Esophagus muscularis mucosa (tissue), 4 donors: ENCODE measurements at regions not wholly inside any gene's neighbourhood (a gene's known extent, or its start where the extent isn't known, plus 50 kb on each side); places are given as distances from the start of the nearest gene placed in this dataset.

Experiments used
- DNase-seq: peaks from one replicate; pipeline ENCODE4 v3.0.0-alpha.2; 2017; ENCODE audit errors: extremely low spot score
- H3K27ac ChIP-seq, 4 donors: fragments of 200-600 bp; sonication (generic); replicated peaks in 1 of 4; 1 replicate in 3 of 4; 2 replicates in 1 of 4; pipeline ENCODE4 v1.5.1; 2016 to 2019; ENCODE audit warnings: mild to moderate bottlenecking in 1 of 4
- H3K27me3 ChIP-seq, 4 donors: fragments of 200-600 bp; sonication (generic); one replicate each; pipeline versions ENCODE4 v1.5.1 to v1.6.0; 2016 to 2019
- H3K36me3 ChIP-seq, 4 donors: fragments of 200-600 bp; sonication (generic); one replicate each; pipeline ENCODE4 v1.5.1; 2016 to 2019
- H3K4me1 ChIP-seq, 4 donors: fragments of 200-600 bp; sonication (generic); one replicate each; pipeline ENCODE4 v1.5.1; 2016 to 2019
- H3K4me3 ChIP-seq, 4 donors: fragments of 200-600 bp; sonication (generic); 1 replicate in 2 of 4; 2 replicates in 2 of 4; pipeline ENCODE4 v1.5.1; 2016 to 2019; ENCODE audit warnings: mild to moderate bottlenecking in 4 of 4, moderate library complexity in 1 of 4
- H3K9me3 ChIP-seq, 4 donors: fragments of 200-600 bp; sonication (generic); 1 replicate in 3 of 4; 2 replicates in 1 of 4; pipeline ENCODE4 v1.5.1; 2016 to 2019
- CTCF ChIP-seq, 3 experiments: fragments of 200-600 bp in 2 of 3; fragments of 450-650 bp in 1 of 3; sonication (generic) in 2 of 3; IDR thresholded peaks; one replicate each; pipeline ENCODE4 v1.5.1; 2017 to 2019; ENCODE audit warnings: antibody characterized with exemption in 3 of 3, mild to moderate bottlenecking in 2 of 3, moderate library complexity in 1 of 3
- EP300 ChIP-seq: sonication (generic); formaldehyde crosslinking; IDR thresholded peaks from one replicate; pipeline ENCODE4 v1.6.1; 2017; ENCODE audit warnings: antibody characterized with exemption
- POLR2A ChIP-seq: fragments of 450-650 bp; IDR thresholded peaks from one replicate; pipeline ENCODE4 v1.6.1; 2017; ENCODE audit warnings: antibody characterized with exemption, moderate library complexity, mild to moderate bottlenecking, low read depth
- POLR2AphosphoS5 ChIP-seq, 2 donors: sonication (generic); formaldehyde crosslinking; IDR thresholded peaks; one replicate each; pipeline ENCODE4 v1.6.1; 2017; ENCODE audit warnings: antibody characterized with exemption in 2 of 2
- WGBS: methylation state at CpG from one replicate; pipeline ENCODE4 v1.1.5; 2018; 5-methylcytosine and 5-hydroxymethylcytosine counted together
- intact Hi-C: fragments of 100-400 bp; cut with DNase I; formaldehyde crosslinking; loops from one replicate; pipeline ENCODE4 v1.15.1; 2023

GRCh38 chr11:79699246-79699645 is 258.4 kb upstream of the TENM4 start:
- Histone ChIP-seq H3K27me3 (no peaks in the 10 kb centered on the region), H3K4me3 (no peak overlapping the region), H3K4me1 (no peaks in the 10 kb centered on the region), H3K27ac (no peak overlapping the region), H3K9me3 (peaks cover 0 to 27% (median 19%) of the 10 kb centered on the region in 4 donors), H3K36me3 (no peaks in the 10 kb centered on the region)
- DNase-seq = no peak
- no peak for TF ChIP-seq EP300
- TF ChIP-seq POLR2AphosphoS5 (IDR thresholded peaks at IDR 0.05) = no peak
- no peak for TF ChIP-seq CTCF (IDR thresholded peaks at IDR 0.05)
- no peak for TF ChIP-seq POLR2A
- WGBS = 88% methylated on average over 1 of the region's 1 CpG
- intact Hi-C loops = no loop called here

GRCh38 chr11:79697905-79698304 is 257.1 kb upstream of the TENM4 start:
- no peak overlapping the region for H3K27ac ChIP-seq
- no peak overlapping the region for H3K4me3 ChIP-seq
- TF ChIP-seq EP300 = no peak
- TF ChIP-seq POLR2A = no peak
- TF ChIP-seq POLR2AphosphoS5 (IDR thresholded peaks at IDR 0.05) = no peak
- TF ChIP-seq CTCF (IDR thresholded peaks at IDR 0.05) = no peak
- no peaks in the 10 kb centered on the region for H3K4me1 ChIP-seq
- intact Hi-C loops = no loop called here
- no peaks in the 10 kb centered on the region for H3K27me3 ChIP-seq
- H3K36me3 ChIP-seq = no peaks in the 10 kb centered on the region
- no peak for DNase-seq
- WGBS = 77% methylated on average over 2 of the region's 2 CpGs
- peaks cover 0 to 26% (median 18%) of the 10 kb centered on the region in 4 donors for H3K9me3 ChIP-seq

- TF ChIP-seq POLR2A (no peak), CTCF (IDR thresholded peaks at IDR 0.05) (no peak), EP300 (no peak), POLR2AphosphoS5 (IDR thresholded peaks at IDR 0.05) (no peak)
- no peaks in the 10 kb centered on the region for H3K36me3 ChIP-seq
- H3K4me1 ChIP-seq = no peaks in the 10 kb centered on the region
- no peak for DNase-seq
- WGBS = 94% methylated on average over 1 of the region's 1 CpG
- no peak overlapping the region for H3K4me3 ChIP-seq
- H3K27me3 ChIP-seq = no peaks in the 10 kb centered on the region
- no peak overlapping the region for H3K27ac ChIP-seq
- H3K9me3 ChIP-seq = no peaks in the 10 kb centered on the region
- intact Hi-C loops = no loop called here
Measured at GRCh38 chr11:79694368-79694767, 253.5 kb upstream of the TENM4 start.

- no peak for TF ChIP-seq EP300
- no peak for TF ChIP-seq POLR2A
- TF ChIP-seq POLR2AphosphoS5 (IDR thresholded peaks at IDR 0.05) = no peak
- no peak for TF ChIP-seq CTCF (IDR thresholded peaks at IDR 0.05)
- Histone ChIP-seq H3K9me3 (no peaks in the 10 kb centered on the region), H3K27me3 (no peaks in the 10 kb centered on the region), H3K27ac (no peak overlapping the region), H3K36me3 (no peaks in the 10 kb centered on the region), H3K4me3 (no peak overlapping the region), H3K4me1 (no peaks in the 10 kb centered on the region)
- 100% methylated on average over 2 of the region's 2 CpGs for WGBS
- DNase-seq = no peak
- intact Hi-C loops = no loop called here
Measured at GRCh38 chr11:79691445-79691844, 250.6 kb upstream of the TENM4 start.

GRCh38 chr11:79686703-79687419 is 246.0 kb upstream of the TENM4 start:
- intact Hi-C loops = no loop called here
- WGBS = 82% methylated on average over 5 of the region's 5 CpGs
- no peaks in the 10 kb centered on the region for H3K36me3 ChIP-seq
- H3K27me3 ChIP-seq = no peaks in the 10 kb centered on the region
- no peaks in the 10 kb centered on the region for H3K4me1 ChIP-seq
- no peak for TF ChIP-seq EP300
- TF ChIP-seq POLR2AphosphoS5 (IDR thresholded peaks at IDR 0.05) = no peak
- TF ChIP-seq POLR2A = no peak
- no peak for TF ChIP-seq CTCF (IDR thresholded peaks at IDR 0.05)
- no peak for DNase-seq
- no peaks in the 10 kb centered on the region for H3K9me3 ChIP-seq
- no peak overlapping the region for H3K27ac ChIP-seq
- no peak overlapping the region for H3K4me3 ChIP-seq
